ENCODE measurements at regions not wholly inside any gene's neighbourhood (a gene's known extent, or its start where the extent isn't known, plus 50 kb on each side); places are given as distances from the start of the nearest gene placed in this dataset.

DNA sequence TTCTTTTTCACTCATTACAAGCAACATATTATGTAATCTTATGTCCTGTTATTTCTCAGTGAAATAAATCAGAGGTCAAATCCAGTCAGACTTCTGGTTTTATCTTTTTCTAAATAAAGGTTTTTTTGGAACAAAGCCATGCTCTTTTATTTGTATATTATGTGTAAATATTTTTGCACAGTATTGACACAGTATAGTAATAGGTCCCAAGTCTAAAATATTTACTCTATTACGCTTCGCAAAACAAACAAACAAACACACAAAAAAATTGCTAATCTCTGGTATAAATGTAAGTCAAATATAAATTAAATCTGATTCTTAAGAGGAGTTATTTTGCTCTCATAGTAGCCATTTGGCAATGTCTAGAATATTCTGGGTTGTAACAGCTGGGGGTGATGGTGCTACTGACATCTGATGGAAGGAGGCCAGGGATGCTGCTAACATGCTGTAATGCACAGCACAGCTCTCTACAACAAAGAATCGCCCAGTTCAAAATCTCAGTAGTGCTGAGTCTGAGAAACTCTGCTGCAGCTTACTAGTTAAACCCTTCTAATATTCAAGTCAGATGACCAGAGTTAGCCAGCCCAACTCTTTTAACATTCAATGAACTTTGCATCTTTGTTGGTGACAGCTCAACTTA, 602.1 kb downstream of the RAB28 start:
- FAIRE-seq (no peak), DNase-seq (ENCODE audit: low spot score) (no peak), ATAC-seq (peak; percentile 68)
- H3K9ac ChIP-seq (ENCODE audit: insufficient read depth, low read depth, low read length), result no peak overlapping the region
- H3K9me3 ChIP-seq (ENCODE audit: low read length), result no peaks in the 10 kb centered on the region
- intact Hi-C loops (cut with micrococcal nuclease; ENCODE audit: unreplicated experiment) (no loop called here), in situ Hi-C loops (cut with HindIII; ENCODE audit: extremely low pct_ligation_motif_present, low pct_unique_long_range_greater_than_20kb) (no loop called here)
- no peak overlapping the region for H3K4me3 ChIP-seq (replicated peaks in 1 of 3; ENCODE audit: insufficient read depth in 1 of 3, low read depth in 2 of 3, low read length in 3 of 3)
- CTCF ChIA-PET (ENCODE audit: low intra/inter-chr PET ratio, low total read pairs), result no interaction called here
- H4K20me1 ChIP-seq (ENCODE audit: insufficient read depth, low read length), result no peaks in the 10 kb centered on the region
- H3K27me3 ChIP-seq (ENCODE audit: control insufficient read depth in 1 of 2, insufficient read depth in 2 of 2, low read length in 2 of 2), result no peaks in the 10 kb centered on the region
- no peak overlapping the region for H3K27ac ChIP-seq (ENCODE audit: extremely low read length, insufficient read depth, low read length)
- no TSS peak for BruUV-seq (replicated peaks)
- H3K36me3 ChIP-seq (replicated peaks in 1 of 2; ENCODE audit: control insufficient read depth in 1 of 2, insufficient read depth in 2 of 2, low read length in 2 of 2), result no peaks in the 10 kb centered on the region
- H3K4me1 ChIP-seq (ENCODE audit: insufficient read depth, low read length), result peaks cover 32% of the 10 kb centered on the region
- H3K4me2 ChIP-seq (ENCODE audit: low read depth, low read length), result no peak overlapping the region
- 47% methylated on average over 3 of the region's 3 CpGs for WGBS (ENCODE audit: low lambda C conversion rate)
- H2AFZ ChIP-seq (ENCODE audit: low read length), result no peak overlapping the region
- H3K79me2 ChIP-seq (ENCODE audit: insufficient read depth, low read length), result no peaks in the 10 kb centered on the region
- POLR2A ChIA-PET, result no interaction called here
- TF ChIP-seq ZNF569 (CRISPR knock-in tag; IDR thresholded peaks at IDR 0.05; ENCODE audit: borderline replicate concordance) (no peak), STAT5B (CRISPR knock-in tag; IDR thresholded peaks at IDR 0.05) (no peak), ZNF3 (CRISPR knock-in tag; IDR thresholded peaks at IDR 0.05) (no peak), MYC (CRISPR knock-in tag; IDR thresholded peaks at IDR 0.05; ENCODE audit: borderline replicate concordance) (no peak), ZMYM3 (CRISPR knock-in tag; IDR thresholded peaks at IDR 0.05) (no peak), ZNF549 (CRISPR knock-in tag; IDR thresholded peaks at IDR 0.05) (no peak), MBNL3 (CRISPR knock-in tag; conservative IDR thresholded peaks at IDR 0.05) (no peak), ZFAT (CRISPR knock-in tag; conservative IDR thresholded peaks at IDR 0.05) (no peak), ZNF607 (CRISPR knock-in tag; IDR thresholded peaks at IDR 0.05; ENCODE audit: borderline replicate concordance) (no peak)
- TF ChIP-seq, protein P1, sequence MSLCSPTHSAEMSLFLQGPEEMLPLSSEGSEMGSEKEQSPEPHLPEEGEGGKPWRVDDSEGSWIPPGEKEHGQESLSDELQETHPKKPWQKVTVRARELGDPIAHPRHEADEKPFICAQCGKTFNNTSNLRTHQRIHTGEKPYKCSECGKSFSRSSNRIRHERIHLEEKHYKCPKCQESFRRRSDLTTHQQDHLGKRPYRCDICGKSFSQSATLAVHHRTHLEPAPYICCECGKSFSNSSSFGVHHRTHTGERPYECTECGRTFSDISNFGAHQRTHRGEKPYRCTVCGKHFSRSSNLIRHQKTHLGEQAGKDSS (CRISPR knock-in tag; IDR thresholded peaks at IDR 0.05; ENCODE audit: borderline replicate concordance, low read depth), result no peak
- TF ChIP-seq, protein P2, sequence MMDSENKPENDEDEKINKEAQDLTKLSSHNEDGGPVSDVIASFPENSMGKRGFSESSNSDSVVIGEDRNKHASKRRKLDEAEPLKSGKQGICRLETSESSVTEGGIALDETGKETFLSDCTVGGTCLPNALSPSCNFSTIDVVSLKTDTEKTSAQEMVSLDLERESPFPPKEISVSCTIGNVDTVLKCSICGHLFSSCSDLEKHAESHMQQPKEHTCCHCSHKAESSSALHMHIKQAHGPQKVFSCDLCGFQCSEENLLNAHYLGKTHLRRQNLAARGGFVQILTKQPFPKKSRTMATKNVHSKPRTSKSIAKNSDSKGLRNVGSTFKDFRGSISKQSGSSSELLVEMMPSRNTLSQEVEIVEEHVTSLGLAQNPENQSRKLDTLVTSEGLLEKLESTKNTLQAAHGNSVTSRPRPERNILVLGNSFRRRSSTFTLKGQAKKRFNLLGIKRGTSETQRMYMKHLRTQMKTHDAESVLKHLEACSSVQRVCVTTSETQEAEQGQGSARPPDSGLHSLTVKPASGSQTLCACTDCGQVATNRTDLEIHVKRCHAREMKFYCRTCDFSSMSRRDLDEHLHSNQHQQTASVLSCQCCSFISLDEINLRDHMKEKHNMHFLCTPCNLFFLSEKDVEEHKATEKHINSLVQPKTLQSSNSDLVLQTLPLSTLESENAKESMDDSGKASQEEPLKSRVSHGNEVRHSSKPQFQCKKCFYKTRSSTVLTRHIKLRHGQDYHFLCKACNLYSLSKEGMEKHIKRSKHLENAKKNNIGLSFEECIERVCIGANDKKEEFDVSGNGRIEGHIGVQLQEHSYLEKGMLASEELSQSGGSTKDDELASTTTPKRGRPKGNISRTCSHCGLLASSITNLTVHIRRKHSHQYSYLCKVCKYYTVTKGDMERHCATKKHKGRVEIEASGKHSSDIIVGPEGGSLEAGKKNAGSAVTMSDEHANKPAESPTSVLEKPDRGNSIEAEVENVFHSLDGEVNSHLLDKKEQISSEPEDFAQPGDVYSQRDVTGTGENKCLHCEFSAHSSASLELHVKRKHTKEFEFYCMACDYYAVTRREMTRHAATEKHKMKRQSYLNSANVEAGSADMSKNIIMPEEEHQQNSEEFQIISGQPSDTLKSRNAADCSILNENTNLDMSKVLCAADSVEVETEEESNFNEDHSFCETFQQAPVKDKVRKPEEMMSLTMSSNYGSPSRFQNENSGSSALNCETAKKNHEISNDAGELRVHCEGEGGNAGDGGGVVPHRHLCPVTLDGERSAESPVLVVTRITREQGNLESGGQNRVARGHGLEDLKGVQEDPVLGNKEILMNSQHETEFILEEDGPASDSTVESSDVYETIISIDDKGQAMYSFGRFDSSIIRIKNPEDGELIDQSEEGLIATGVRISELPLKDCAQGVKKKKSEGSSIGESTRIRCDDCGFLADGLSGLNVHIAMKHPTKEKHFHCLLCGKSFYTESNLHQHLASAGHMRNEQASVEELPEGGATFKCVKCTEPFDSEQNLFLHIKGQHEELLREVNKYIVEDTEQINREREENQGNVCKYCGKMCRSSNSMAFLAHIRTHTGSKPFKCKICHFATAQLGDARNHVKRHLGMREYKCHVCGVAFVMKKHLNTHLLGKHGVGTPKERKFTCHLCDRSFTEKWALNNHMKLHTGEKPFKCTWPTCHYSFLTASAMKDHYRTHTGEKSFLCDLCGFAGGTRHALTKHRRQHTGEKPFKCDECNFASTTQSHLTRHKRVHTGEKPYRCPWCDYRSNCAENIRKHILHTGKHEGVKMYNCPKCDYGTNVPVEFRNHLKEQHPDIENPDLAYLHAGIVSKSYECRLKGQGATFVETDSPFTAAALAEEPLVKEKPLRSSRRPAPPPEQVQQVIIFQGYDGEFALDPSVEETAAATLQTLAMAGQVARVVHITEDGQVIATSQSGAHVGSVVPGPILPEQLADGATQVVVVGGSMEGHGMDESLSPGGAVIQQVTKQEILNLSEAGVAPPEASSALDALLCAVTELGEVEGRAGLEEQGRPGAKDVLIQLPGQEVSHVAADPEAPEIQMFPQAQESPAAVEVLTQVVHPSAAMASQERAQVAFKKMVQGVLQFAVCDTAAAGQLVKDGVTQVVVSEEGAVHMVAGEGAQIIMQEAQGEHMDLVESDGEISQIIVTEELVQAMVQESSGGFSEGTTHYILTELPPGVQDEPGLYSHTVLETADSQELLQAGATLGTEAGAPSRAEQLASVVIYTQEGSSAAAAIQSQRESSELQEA (CRISPR knock-in tag; IDR thresholded peaks at IDR 0.05; ENCODE audit: not compliant biosample characterization), result no peak
- TF ChIP-seq, protein P3, sequence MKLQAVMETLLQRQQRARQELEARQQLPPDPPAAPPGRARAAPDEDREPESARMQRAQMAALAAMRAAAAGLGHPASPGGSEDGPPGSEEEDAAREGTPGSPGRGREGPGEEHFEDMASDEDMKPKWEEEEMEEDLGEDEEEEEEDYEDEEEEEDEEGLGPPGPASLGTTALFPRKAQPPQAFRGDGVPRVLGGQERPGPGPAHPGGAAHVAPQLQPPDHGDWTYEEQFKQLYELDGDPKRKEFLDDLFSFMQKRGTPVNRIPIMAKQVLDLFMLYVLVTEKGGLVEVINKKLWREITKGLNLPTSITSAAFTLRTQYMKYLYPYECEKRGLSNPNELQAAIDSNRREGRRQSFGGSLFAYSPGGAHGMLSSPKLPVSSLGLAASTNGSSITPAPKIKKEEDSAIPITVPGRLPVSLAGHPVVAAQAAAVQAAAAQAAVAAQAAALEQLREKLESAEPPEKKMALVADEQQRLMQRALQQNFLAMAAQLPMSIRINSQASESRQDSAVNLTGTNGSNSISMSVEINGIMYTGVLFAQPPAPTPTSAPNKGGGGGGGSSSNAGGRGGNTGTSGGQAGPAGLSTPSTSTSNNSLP (IDR thresholded peaks at IDR 0.05; ENCODE audit: low read depth, low read length), result no peak
- TF ChIP-seq, protein P4, sequence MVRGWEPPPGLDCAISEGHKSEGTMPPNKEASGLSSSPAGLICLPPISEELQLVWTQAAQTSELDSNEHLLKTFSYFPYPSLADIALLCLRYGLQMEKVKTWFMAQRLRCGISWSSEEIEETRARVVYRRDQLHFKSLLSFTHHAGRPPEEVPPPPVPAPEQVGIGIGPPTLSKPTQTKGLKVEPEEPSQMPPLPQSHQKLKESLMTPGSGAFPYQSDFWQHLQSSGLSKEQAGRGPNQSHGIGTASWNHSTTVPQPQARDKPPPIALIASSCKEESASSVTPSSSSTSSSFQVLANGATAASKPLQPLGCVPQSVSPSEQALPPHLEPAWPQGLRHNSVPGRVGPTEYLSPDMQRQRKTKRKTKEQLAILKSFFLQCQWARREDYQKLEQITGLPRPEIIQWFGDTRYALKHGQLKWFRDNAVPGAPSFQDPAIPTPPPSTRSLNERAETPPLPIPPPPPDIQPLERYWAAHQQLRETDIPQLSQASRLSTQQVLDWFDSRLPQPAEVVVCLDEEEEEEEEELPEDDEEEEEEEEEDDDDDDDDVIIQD (CRISPR knock-in tag; IDR thresholded peaks at IDR 0.05; ENCODE audit: low read depth), result no peak

Data from HepG2 (cell line).